Activated T-cell treated with anti-CD3 and anti-CD28 coated beads, Interleukin-2, amount 50 U/mL, for 4 hours (primary cell): ENCODE measurements at regions not wholly inside any gene's neighbourhood (a gene's known extent, or its start where the extent isn't known, plus 50 kb on each side); places are given as distances from the start of the nearest gene placed in this dataset.

Source experiments
- ATAC-seq, 2 donors: fragments of 200-7000 bp; cut with Tn5 transposase; one replicate each; pipeline ENCODE4 v1.10.0; 2021
- DNase-seq: peaks from one replicate; pipeline ENCODE4 v3.0.0-alpha.2; 2020
- H3K27me3 Mint-ChIP-seq: one replicate; pipeline ENCODE4 v1.8.0; 2021; ENCODE audit warnings: low read depth, mixed read lengths
- H3K36me3 Mint-ChIP-seq: one replicate; pipeline ENCODE4 v1.8.0; 2022; ENCODE audit warnings: mixed read lengths; ENCODE audit not compliant: insufficient read depth
- H3K4me1 Mint-ChIP-seq: one replicate; pipeline ENCODE4 v1.8.0; 2021; ENCODE audit warnings: low read depth, mixed read lengths
- H3K4me3 Mint-ChIP-seq: one replicate; pipeline ENCODE4 v1.8.0; 2021; ENCODE audit warnings: mild to moderate bottlenecking, moderate library complexity, mixed read lengths
- H3K9me3 Mint-ChIP-seq: one replicate; pipeline ENCODE4 v1.8.0; 2021; ENCODE audit warnings: mixed read lengths

- no peak for ATAC-seq
- Mint-ChIP-seq H3K4me1 (no peaks in the 10 kb centered on the region), H3K27me3 (no peaks in the 10 kb centered on the region), H3K9me3 (peaks cover 7% of the 10 kb centered on the region), H3K4me3 (no peak overlapping the region), H3K36me3 (no peaks in the 10 kb centered on the region)
- no peak for DNase-seq
Measured at GRCh38 chr5:165224366-165225045, 1719.1 kb downstream of the MAT2B start.

- no peaks in the 10 kb centered on the region for H3K4me1 Mint-ChIP-seq
- H3K4me3 Mint-ChIP-seq = no peak overlapping the region
- ATAC-seq = no peak
- H3K9me3 Mint-ChIP-seq = peaks cover 11% of the 10 kb centered on the region
- H3K36me3 Mint-ChIP-seq = no peaks in the 10 kb centered on the region
- DNase-seq = no peak
- no peaks in the 10 kb centered on the region for H3K27me3 Mint-ChIP-seq
Measured at GRCh38 chr5:165227515-165227914, 1722.1 kb downstream of the MAT2B start.

- ATAC-seq (no peak), DNase-seq (no peak)
- Mint-ChIP-seq H3K9me3 (peaks cover 11% of the 10 kb centered on the region), H3K4me1 (no peaks in the 10 kb centered on the region), H3K27me3 (no peaks in the 10 kb centered on the region), H3K4me3 (no peak overlapping the region), H3K36me3 (no peaks in the 10 kb centered on the region)
Measured at GRCh38 chr5:165228184-165228583, 1722.8 kb downstream of the MAT2B start.

GRCh38 chr5:165231821-165232508 is 1726.5 kb downstream of the MAT2B start:
- Mint-ChIP-seq H3K27me3 (no peaks in the 10 kb centered on the region), H3K36me3 (no peaks in the 10 kb centered on the region), H3K9me3 (peaks cover 17% of the 10 kb centered on the region), H3K4me1 (no peaks in the 10 kb centered on the region), H3K4me3 (no peak overlapping the region)
- no peak for ATAC-seq
- no peak for DNase-seq

GRCh38 chr5:165232509-165233028 is 1727.2 kb downstream of the MAT2B start:
- Mint-ChIP-seq H3K36me3 (no peaks in the 10 kb centered on the region), H3K27me3 (no peaks in the 10 kb centered on the region), H3K4me1 (no peaks in the 10 kb centered on the region), H3K9me3 (peaks cover 17% of the 10 kb centered on the region), H3K4me3 (no peak overlapping the region)
- ATAC-seq (no peak), DNase-seq (no peak)

- peaks cover 11% of the 10 kb centered on the region for H3K9me3 Mint-ChIP-seq
- H3K36me3 Mint-ChIP-seq = no peaks in the 10 kb centered on the region
- no peaks in the 10 kb centered on the region for H3K4me1 Mint-ChIP-seq
- no peak overlapping the region for H3K4me3 Mint-ChIP-seq
- H3K27me3 Mint-ChIP-seq = no peaks in the 10 kb centered on the region
- ATAC-seq (no peak), DNase-seq (no peak)
Measured at GRCh38 chr5:165241811-165242210, 1736.4 kb downstream of the MAT2B start.

GRCh38 chr5:165242646-165243045 is 1737.2 kb downstream of the MAT2B start:
- peaks cover 11% of the 10 kb centered on the region for H3K9me3 Mint-ChIP-seq
- no peak overlapping the region for H3K4me3 Mint-ChIP-seq
- no peaks in the 10 kb centered on the region for H3K36me3 Mint-ChIP-seq
- H3K27me3 Mint-ChIP-seq = no peaks in the 10 kb centered on the region
- H3K4me1 Mint-ChIP-seq = no peaks in the 10 kb centered on the region
- DNase-seq (no peak), ATAC-seq (no peak)

- no peak for DNase-seq
- Mint-ChIP-seq H3K36me3 (no peaks in the 10 kb centered on the region), H3K9me3 (peaks cover 6% of the 10 kb centered on the region), H3K4me3 (no peak overlapping the region), H3K27me3 (no peaks in the 10 kb centered on the region), H3K4me1 (no peaks in the 10 kb centered on the region)
- ATAC-seq = no peak
Measured at GRCh38 chr5:165244407-165244806, 1739.0 kb downstream of the MAT2B start.

GRCh38 chr5:165258197-165258771 is 1752.9 kb downstream of the MAT2B start:
- no peaks in the 10 kb centered on the region for H3K27me3 Mint-ChIP-seq
- no peaks in the 10 kb centered on the region for H3K36me3 Mint-ChIP-seq
- H3K4me3 Mint-ChIP-seq = no peak overlapping the region
- DNase-seq (no peak), ATAC-seq (no peak)
- peaks cover 13% of the 10 kb centered on the region for H3K9me3 Mint-ChIP-seq
- no peaks in the 10 kb centered on the region for H3K4me1 Mint-ChIP-seq

- DNase-seq (no peak), ATAC-seq (no peak)
- Mint-ChIP-seq H3K4me1 (no peaks in the 10 kb centered on the region), H3K27me3 (no peaks in the 10 kb centered on the region), H3K9me3 (peaks cover 18% of the 10 kb centered on the region), H3K36me3 (no peaks in the 10 kb centered on the region), H3K4me3 (no peak overlapping the region)
Measured at GRCh38 chr5:165260426-165260825, 1755.0 kb downstream of the MAT2B start.

GRCh38 chr5:165263536-165263935 is 1758.1 kb downstream of the MAT2B start:
- no peak for ATAC-seq
- Mint-ChIP-seq H3K4me1 (no peaks in the 10 kb centered on the region), H3K9me3 (peaks cover 6% of the 10 kb centered on the region), H3K36me3 (no peaks in the 10 kb centered on the region), H3K27me3 (no peaks in the 10 kb centered on the region), H3K4me3 (no peak overlapping the region)
- DNase-seq = no peak

GRCh38 chr5:165266939-165267338 is 1761.5 kb downstream of the MAT2B start:
- ATAC-seq (no peak), DNase-seq (no peak)
- H3K4me1 Mint-ChIP-seq = no peaks in the 10 kb centered on the region
- H3K9me3 Mint-ChIP-seq = peaks cover 9% of the 10 kb centered on the region
- H3K27me3 Mint-ChIP-seq = no peaks in the 10 kb centered on the region
- H3K4me3 Mint-ChIP-seq = no peak overlapping the region
- H3K36me3 Mint-ChIP-seq = no peaks in the 10 kb centered on the region

GRCh38 chr5:165272436-165272835 is 1767.0 kb downstream of the MAT2B start:
- DNase-seq (no peak), ATAC-seq (no peak)
- peaks cover 17% of the 10 kb centered on the region for H3K9me3 Mint-ChIP-seq
- H3K27me3 Mint-ChIP-seq = no peaks in the 10 kb centered on the region
- H3K4me3 Mint-ChIP-seq = no peak overlapping the region
- no peaks in the 10 kb centered on the region for H3K36me3 Mint-ChIP-seq
- H3K4me1 Mint-ChIP-seq = no peaks in the 10 kb centered on the region

- ATAC-seq = no peak
- H3K36me3 Mint-ChIP-seq = no peaks in the 10 kb centered on the region
- H3K4me1 Mint-ChIP-seq = no peaks in the 10 kb centered on the region
- no peaks in the 10 kb centered on the region for H3K27me3 Mint-ChIP-seq
- DNase-seq = no peak
- H3K4me3 Mint-ChIP-seq = no peak overlapping the region
- H3K9me3 Mint-ChIP-seq = peaks cover 16% of the 10 kb centered on the region
Measured at GRCh38 chr5:165277661-165278060, 1772.2 kb downstream of the MAT2B start.

- H3K36me3 Mint-ChIP-seq = no peaks in the 10 kb centered on the region
- no peak overlapping the region for H3K4me3 Mint-ChIP-seq
- no peak for ATAC-seq
Measured at GRCh38 chr5:165282491-165282890, 1777.1 kb downstream of the MAT2B start.

More at GRCh38 chr5:165282491-165282890, 1777.1 kb downstream of the MAT2B start:
- Mint-ChIP-seq H3K27me3 (no peaks in the 10 kb centered on the region), H3K4me1 (no peaks in the 10 kb centered on the region), H3K9me3 (peaks cover 7% of the 10 kb centered on the region)
- no peak for DNase-seq
